ENCODE measurements at regions not wholly inside any gene's neighbourhood (a gene's known extent, or its start where the extent isn't known, plus 50 kb on each side); places are given as distances from the start of the nearest gene placed in this dataset.

DNA sequence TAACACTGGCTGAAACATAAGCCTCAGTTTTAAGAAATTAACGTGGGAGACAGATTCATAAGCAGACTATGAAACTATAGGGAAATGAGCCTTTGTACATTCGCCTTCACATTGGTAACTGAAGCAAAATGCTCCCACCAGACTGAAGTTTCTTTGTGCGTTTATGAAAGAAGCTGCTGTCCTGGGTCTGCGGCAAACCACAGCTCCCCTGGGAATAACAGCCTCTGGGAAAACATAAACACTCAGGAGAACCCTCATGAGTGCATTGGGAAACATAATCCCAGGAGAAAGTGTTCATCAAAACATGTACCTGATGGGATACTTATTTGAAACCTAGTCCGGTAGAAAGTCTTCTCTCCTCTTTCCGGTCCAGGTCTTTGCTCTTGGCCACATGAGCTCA is 193.1 kb upstream of the LARGE1 start:
- Histone ChIP-seq H3K27me3 (ENCODE audit: control insufficient read depth in 1 of 2, insufficient read depth in 2 of 2, low read length in 2 of 2) (no peaks in the 10 kb centered on the region), H3K9me3 (ENCODE audit: control insufficient read depth in 1 of 2, insufficient read depth in 1 of 2, low read length in 2 of 2) (no peaks in the 10 kb centered on the region), H3K4me3 (ENCODE audit: low read length) (no peak overlapping the region), H3K36me3 (ENCODE audit: insufficient read depth, low read length) (no peaks in the 10 kb centered on the region), H3K27ac (ENCODE audit: low read depth in 1 of 2, low read length in 2 of 2) (no peak overlapping the region), H3K4me1 (ENCODE audit: insufficient read depth, low read length) (no peaks in the 10 kb centered on the region)
- H3K4me3 Mint-ChIP-seq, result no peak overlapping the region
- no peak overlapping the region for H3K27ac Mint-ChIP-seq
- H3K36me3 Mint-ChIP-seq (ENCODE audit: low read depth), result no peaks in the 10 kb centered on the region
- ChIA-PET POLR2A (no interaction called here), CTCF (no interaction called here)
- H3K9me3 Mint-ChIP-seq, result no peaks in the 10 kb centered on the region
- ATAC-seq (ENCODE audit: poor library complexity), result no peak
- DNase-seq, result no peak
- TF ChIP-seq, protein P1, sequence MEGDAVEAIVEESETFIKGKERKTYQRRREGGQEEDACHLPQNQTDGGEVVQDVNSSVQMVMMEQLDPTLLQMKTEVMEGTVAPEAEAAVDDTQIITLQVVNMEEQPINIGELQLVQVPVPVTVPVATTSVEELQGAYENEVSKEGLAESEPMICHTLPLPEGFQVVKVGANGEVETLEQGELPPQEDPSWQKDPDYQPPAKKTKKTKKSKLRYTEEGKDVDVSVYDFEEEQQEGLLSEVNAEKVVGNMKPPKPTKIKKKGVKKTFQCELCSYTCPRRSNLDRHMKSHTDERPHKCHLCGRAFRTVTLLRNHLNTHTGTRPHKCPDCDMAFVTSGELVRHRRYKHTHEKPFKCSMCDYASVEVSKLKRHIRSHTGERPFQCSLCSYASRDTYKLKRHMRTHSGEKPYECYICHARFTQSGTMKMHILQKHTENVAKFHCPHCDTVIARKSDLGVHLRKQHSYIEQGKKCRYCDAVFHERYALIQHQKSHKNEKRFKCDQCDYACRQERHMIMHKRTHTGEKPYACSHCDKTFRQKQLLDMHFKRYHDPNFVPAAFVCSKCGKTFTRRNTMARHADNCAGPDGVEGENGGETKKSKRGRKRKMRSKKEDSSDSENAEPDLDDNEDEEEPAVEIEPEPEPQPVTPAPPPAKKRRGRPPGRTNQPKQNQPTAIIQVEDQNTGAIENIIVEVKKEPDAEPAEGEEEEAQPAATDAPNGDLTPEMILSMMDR (IDR thresholded peaks at IDR 0.05), result no peak
- no peaks in the 10 kb centered on the region for H3K4me1 Mint-ChIP-seq (ENCODE audit: low read depth)
- intact Hi-C loops (cut with DNase I, micrococcal nuclease), result loop anchor here in 1 of 2 experiments (5.0 kb wide), 1 partner anchor 191 kb away; the partner anchor contains the start of gene LARGE1
- no peaks in the 10 kb centered on the region for H3K27me3 Mint-ChIP-seq

DNA sequence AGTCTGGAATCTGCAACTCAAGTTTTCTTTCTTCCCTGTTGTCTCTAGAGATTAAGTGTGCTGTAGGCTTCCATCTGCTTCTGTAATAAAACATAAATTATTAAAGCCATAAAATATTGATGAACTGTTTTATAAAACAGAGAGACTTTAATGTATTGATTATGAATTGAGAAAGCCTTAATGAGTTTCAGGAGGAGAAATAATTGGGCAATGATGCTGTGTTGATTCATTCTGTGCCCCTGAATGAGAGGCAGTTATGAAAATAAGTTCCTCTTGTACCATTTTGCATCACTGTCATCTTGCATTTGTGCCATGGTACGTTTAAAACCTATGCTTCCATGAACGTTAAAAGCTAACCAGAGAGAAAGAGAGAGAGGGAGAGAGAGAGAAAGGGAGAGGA is 194.1 kb upstream of the LARGE1 start:
- H3K9me3 Mint-ChIP-seq, result no peaks in the 10 kb centered on the region
- H3K36me3 Mint-ChIP-seq (ENCODE audit: low read depth), result no peaks in the 10 kb centered on the region
- H3K4me1 Mint-ChIP-seq (ENCODE audit: low read depth), result no peaks in the 10 kb centered on the region
- TF ChIP-seq, protein P1 (IDR thresholded peaks at IDR 0.05), result no peak
- no peak overlapping the region for H3K4me3 Mint-ChIP-seq
- ATAC-seq (ENCODE audit: poor library complexity) (no peak), DNase-seq (no peak)
- CTCF ChIA-PET, result no interaction called here
- H3K27me3 Mint-ChIP-seq, result no peaks in the 10 kb centered on the region
- no peaks in the 10 kb centered on the region for H3K9me3 ChIP-seq (ENCODE audit: control insufficient read depth in 1 of 2, insufficient read depth in 1 of 2, low read length in 2 of 2)
- no peak overlapping the region for H3K4me3 ChIP-seq (ENCODE audit: low read length)
- intact Hi-C loops (cut with DNase I, micrococcal nuclease), result loop anchor here in 1 of 2 experiments (5.0 kb wide), 1 partner anchor 192 kb away; the partner anchor contains the start of gene LARGE1
- no peak overlapping the region for H3K27ac Mint-ChIP-seq
- H3K27ac ChIP-seq (ENCODE audit: low read depth in 1 of 2, low read length in 2 of 2), result no peak overlapping the region
- no peaks in the 10 kb centered on the region for H3K36me3 ChIP-seq (ENCODE audit: insufficient read depth, low read length)
- no peaks in the 10 kb centered on the region for H3K27me3 ChIP-seq (ENCODE audit: control insufficient read depth in 1 of 2, insufficient read depth in 2 of 2, low read length in 2 of 2)
- POLR2A ChIA-PET, result no interaction called here
- no peaks in the 10 kb centered on the region for H3K4me1 ChIP-seq (ENCODE audit: insufficient read depth, low read length)

DNA sequence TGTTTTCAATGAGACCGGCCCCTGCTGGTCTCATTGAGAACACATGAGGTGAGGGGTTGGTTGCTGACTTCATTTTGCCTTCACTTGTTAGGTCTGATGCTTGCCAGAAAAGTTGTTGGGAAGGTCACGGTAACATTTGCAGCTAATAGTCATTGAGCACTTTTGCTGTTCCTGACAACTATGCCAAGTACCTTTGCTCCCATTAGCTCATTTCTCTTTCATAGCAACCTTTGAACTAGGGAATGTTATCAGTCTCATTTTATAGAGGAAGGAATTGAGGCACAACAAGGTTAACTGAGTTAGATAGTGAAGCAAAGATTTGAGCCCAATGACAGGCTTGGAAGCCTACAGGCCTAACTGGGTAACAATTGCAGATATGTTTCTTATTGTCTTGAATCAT is 195.4 kb upstream of the LARGE1 start:
- H3K9me3 ChIP-seq (ENCODE audit: control insufficient read depth in 1 of 2, insufficient read depth in 1 of 2, low read length in 2 of 2), result no peaks in the 10 kb centered on the region
- Mint-ChIP-seq H3K27me3 (no peaks in the 10 kb centered on the region), H3K27ac (no peak overlapping the region), H3K4me1 (ENCODE audit: low read depth) (no peaks in the 10 kb centered on the region), H3K9me3 (no peaks in the 10 kb centered on the region), H3K4me3 (no peak overlapping the region), H3K36me3 (ENCODE audit: low read depth) (no peaks in the 10 kb centered on the region)
- ATAC-seq (ENCODE audit: poor library complexity) (no peak), DNase-seq (no peak)
- no peaks in the 10 kb centered on the region for H3K27me3 ChIP-seq (ENCODE audit: control insufficient read depth in 1 of 2, insufficient read depth in 2 of 2, low read length in 2 of 2)
- CTCF ChIA-PET, result no interaction called here
- intact Hi-C loops (cut with DNase I, micrococcal nuclease), result no loop called here
- no peak overlapping the region for H3K4me3 ChIP-seq (ENCODE audit: low read length)
- POLR2A ChIA-PET, result no interaction called here
- TF ChIP-seq, protein P1 (IDR thresholded peaks at IDR 0.05), result no peak
- H3K36me3 ChIP-seq (ENCODE audit: insufficient read depth, low read length), result no peaks in the 10 kb centered on the region
- H3K4me1 ChIP-seq (ENCODE audit: insufficient read depth, low read length), result no peaks in the 10 kb centered on the region
- no peak overlapping the region for H3K27ac ChIP-seq (ENCODE audit: low read depth in 1 of 2, low read length in 2 of 2)
